GM19240 (cell line): ENCODE measurements at regions not wholly inside any gene's neighbourhood (a gene's known extent, or its start where the extent isn't known, plus 50 kb on each side); places are given as distances from the start of the nearest gene placed in this dataset.

Experiments used
- DNase-seq: peaks from one replicate; pipeline ENCODE4 v3.0.0; 2011; ENCODE audit warnings: low spot score; ENCODE audit not compliant: insufficient read length

DNA sequence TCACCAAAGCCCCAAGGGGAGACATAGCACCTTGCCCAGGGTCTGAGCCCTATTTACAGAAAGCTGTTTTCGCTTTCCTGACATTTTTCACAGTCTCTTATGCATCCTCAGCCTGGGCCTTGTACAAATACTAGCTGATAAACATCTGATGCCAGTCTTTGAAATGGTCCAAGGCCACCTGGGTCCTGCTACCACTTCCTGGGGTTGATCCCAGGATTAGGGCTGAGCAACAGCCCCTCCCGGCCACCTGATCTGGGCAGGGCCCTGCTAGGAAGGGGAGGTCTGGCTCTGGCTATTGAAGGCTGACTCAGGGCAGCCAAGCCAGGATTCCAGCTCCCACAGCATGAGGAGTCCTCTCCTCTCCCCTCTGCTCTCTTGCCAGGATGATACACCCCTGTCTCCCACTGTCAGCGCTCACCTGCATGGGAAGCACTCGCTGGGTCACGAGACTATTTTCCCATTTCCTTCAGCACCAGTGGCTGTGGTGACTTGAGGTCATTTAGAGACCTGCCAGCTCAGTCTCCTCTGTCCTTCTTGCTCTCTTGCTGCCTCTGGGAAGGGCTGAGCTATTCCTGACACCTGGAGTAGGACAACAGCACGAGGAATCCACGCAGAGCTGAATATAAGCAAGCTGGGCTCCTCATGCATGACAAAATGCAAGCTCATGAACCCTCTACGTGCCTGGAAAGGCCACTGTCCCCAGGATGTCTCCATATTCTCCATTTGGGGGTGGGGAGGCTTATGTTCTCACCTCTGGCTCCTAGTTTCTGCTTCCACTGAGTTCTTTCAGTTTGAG lies 53.0 kb upstream of the LGALSL start:
- no peak for DNase-seq

DNA sequence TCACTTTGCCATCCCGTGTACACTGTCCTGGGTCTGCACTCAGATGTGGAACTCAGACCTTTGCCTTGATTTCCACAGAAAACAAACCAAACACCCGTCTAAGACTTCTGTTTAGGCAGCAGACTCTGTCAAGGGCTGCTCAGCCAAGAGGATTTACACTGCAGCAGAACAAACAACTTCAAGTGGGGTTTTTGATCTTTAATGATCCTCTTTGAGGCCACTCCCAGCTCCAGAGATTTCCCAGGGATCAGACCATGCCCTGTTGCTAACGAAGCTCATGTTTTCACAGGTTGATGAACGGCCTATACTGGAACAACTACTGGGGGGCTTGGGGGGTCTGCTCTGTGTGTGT lies 52.5 kb upstream of the LGALSL start:
- DNase-seq, result no peak

DNA sequence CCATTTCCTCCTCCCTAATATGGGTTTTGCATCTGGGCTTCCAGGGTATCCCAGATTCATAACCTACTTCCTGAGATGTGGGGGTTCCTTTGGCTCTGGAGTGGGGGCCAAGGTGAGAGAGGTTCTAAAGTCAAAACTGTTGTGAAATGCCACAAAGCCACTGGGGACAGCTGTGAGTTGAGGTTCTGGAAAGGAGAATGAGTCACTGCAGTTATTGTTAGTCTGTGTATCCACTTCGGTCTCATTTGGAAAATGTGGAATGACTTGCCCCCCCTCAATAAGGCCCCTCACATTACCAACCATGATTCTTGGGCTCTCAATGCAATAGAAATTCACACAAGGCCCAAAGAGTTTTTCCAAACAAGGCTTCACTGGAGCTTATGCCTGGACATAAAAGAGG lies 51.1 kb upstream of the LGALSL start:
- no peak for DNase-seq

DNA sequence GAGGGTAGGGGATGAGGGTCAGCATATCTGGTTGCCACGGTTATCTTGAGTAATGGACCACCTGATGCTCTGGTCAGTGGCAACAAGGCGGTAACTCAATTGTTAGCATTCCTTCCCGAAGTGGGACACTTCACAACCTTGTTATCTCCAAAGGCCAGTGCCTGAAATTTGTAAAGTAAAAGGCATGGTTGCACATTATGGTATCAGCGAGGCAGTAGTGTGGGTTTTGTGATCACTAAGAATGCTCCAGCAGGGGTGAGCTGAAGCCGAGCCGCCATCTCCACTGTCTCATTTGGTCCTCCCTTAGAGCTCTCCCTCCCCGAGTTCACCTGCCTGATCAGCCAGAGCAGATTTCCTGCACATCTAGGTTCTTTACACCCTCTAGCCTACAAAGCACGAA lies 50.5 kb upstream of the LGALSL start:
- no peak for DNase-seq

DNA sequence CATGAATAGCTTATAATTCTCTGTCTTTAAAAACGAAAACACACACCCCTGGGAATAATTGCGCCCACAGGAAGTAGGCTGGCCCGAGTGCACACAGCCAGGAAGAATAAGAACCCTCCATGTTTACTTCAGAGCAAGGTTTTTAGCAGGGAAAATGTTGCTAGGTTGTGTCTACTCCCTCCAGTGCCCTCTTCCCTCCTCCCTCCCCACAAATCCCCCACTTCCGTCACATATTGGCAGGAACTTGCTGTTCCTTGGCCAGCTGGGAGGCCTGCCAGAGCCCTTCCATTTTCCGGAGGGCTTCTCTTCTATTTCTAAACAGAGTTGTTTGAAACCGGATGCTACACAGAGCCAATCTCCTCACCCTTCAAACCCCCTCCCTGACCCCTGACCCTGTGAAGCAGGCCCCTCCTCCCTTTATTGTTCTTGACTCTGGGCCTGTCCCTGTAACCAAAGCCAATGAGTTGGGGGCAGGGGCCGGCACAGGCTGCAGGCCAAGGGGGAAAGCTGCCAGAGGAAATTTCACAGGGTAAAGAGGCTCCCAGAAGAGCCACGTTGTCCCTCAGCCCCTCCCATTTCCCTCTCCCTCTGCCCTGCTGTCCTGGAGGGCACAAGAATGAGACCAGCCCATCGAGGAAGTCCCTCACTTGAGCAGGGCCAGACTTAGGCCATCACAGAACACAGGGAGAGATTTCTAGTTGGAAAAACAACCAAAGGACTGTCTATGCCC lies 49.8 kb upstream of the LGALSL start:
- DNase-seq, result no peak
